Stimulated activated memory B cell treated with anti-CD40 and anti-IgM and Interleukin-4, amounts not matched to agents 10 μg/mL and 1 μg/mL and 100 μg/mL, for 72 hours (primary cell): ENCODE measurements at regions not wholly inside any gene's neighbourhood (a gene's known extent, or its start where the extent isn't known, plus 50 kb on each side); places are given as distances from the start of the nearest gene placed in this dataset.

ENCODE experiments used
- ATAC-seq: fragments of 150-1000 bp; cut with Tn5 transposase; 2 replicates; pipeline ENCODE4 v1.10.0; 2021
- H3K27ac Mint-ChIP-seq: one replicate; pipeline ENCODE4 v1.8.0; 2022; ENCODE audit warnings: mild to moderate bottlenecking, mixed read lengths
- H3K27me3 Mint-ChIP-seq: one replicate; pipeline ENCODE4 v1.8.0; 2022; ENCODE audit warnings: mixed read lengths
- H3K36me3 Mint-ChIP-seq: one replicate; pipeline ENCODE4 v1.8.0; 2022; ENCODE audit warnings: mixed read lengths
- H3K4me1 Mint-ChIP-seq: one replicate; pipeline ENCODE4 v1.8.0; 2022; ENCODE audit warnings: mixed read lengths
- H3K4me3 Mint-ChIP-seq: one replicate; pipeline ENCODE4 v1.8.0; 2022; ENCODE audit warnings: mild to moderate bottlenecking, moderate library complexity, mixed read lengths
- H3K9me3 Mint-ChIP-seq: one replicate; pipeline ENCODE4 v1.8.0; 2022; ENCODE audit warnings: mixed read lengths

DNA sequence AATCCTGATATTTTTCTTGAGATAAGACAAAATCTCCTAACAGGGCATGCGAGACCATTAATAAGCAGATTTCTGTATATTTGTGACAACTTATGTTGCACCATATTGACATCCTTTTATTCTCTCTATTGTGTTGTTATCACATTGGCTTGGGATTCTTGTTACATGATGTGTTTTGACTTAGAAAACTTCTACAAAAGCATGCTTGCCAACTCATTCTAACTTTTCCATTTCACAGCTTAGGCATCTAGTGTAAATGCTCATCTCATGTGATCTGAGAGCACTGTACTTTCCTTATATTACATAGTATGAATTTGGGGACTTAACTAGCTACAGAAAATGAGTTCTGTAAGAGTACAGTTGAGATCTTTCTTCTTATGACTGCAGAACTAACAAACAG lies 1040.7 kb upstream of the ADGRB3 start:
- H3K4me1 Mint-ChIP-seq, result no peaks in the 10 kb centered on the region
- H3K9me3 Mint-ChIP-seq, result peaks cover 6% of the 10 kb centered on the region
- no peak overlapping the region for H3K27ac Mint-ChIP-seq
- H3K27me3 Mint-ChIP-seq, result no peaks in the 10 kb centered on the region
- no peaks in the 10 kb centered on the region for H3K36me3 Mint-ChIP-seq
- H3K4me3 Mint-ChIP-seq, result no peak overlapping the region
- no peak for ATAC-seq

DNA sequence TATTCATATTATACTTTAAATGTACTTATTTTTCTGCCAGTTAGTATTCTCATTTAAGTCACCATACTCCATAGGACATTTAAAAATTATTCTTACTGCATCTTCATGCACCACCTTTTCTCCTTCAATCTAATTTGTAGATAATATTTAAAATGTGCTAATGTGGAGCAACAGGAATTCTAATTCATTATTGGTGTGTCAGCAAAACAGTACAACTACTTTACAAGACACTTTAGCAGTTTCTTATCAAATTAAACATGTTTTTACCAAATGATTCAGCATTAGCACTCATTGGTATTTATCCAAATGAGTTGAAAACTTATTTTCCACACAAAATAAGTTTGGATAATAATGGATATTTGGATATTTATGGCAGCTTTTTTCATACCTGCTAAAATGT lies 1041.8 kb upstream of the ADGRB3 start:
- H3K4me1 Mint-ChIP-seq, result no peaks in the 10 kb centered on the region
- ATAC-seq, result no peak
- peaks cover 7% of the 10 kb centered on the region for H3K9me3 Mint-ChIP-seq
- no peaks in the 10 kb centered on the region for H3K36me3 Mint-ChIP-seq
- H3K27me3 Mint-ChIP-seq, result no peaks in the 10 kb centered on the region
- no peak overlapping the region for H3K4me3 Mint-ChIP-seq
- H3K27ac Mint-ChIP-seq, result no peak overlapping the region

DNA sequence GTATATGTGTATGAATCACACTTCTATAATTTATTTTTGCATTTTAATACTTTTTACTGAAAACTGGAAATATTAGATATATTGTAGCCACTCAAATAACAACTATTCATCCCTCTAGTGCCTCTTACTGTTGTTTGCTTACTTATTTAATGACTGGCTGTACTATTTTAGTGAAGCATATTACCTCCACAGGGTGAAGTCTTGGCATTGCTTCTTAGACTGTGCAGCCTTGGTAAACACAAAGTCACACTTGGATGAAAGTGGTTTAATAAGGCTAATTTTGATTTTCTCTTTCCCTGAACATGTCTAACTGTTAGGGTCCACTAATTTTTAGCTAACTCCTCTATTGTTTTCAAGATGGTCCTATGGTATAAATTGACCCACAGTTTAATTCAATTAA lies 1043.2 kb upstream of the ADGRB3 start:
- H3K4me3 Mint-ChIP-seq, result no peak overlapping the region
- no peaks in the 10 kb centered on the region for H3K27me3 Mint-ChIP-seq
- H3K27ac Mint-ChIP-seq, result no peak overlapping the region

DNA sequence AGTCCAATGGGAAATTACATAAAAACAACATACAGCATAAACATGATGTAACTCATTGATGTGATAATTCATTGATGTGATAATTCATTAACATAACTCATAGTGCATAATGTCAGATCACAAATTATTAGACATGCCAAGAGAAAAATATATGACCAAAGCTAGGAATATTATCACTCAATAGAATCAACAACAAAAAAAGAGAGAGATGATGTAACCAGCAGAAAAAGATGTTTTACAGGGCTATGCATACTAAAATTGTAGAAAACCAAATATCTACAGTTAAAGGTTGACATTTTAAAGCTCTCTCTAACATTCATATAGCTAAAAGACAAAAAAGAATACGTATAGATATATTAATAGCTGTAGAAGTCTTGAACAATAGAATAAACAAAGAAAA lies 1067.2 kb upstream of the ADGRB3 start:
- peaks cover 3% of the 10 kb centered on the region for H3K9me3 Mint-ChIP-seq
- no peak for ATAC-seq
- H3K4me1 Mint-ChIP-seq, result no peaks in the 10 kb centered on the region
- no peak overlapping the region for H3K27ac Mint-ChIP-seq
- H3K4me3 Mint-ChIP-seq, result no peak overlapping the region
- H3K27me3 Mint-ChIP-seq, result no peaks in the 10 kb centered on the region
- no peaks in the 10 kb centered on the region for H3K36me3 Mint-ChIP-seq

More for the DNA sequence above, 1043.2 kb upstream of the ADGRB3 start:
- no peaks in the 10 kb centered on the region for H3K4me1 Mint-ChIP-seq
- no peak for ATAC-seq
- H3K36me3 Mint-ChIP-seq, result no peaks in the 10 kb centered on the region
- H3K9me3 Mint-ChIP-seq, result peaks cover 7% of the 10 kb centered on the region

DNA sequence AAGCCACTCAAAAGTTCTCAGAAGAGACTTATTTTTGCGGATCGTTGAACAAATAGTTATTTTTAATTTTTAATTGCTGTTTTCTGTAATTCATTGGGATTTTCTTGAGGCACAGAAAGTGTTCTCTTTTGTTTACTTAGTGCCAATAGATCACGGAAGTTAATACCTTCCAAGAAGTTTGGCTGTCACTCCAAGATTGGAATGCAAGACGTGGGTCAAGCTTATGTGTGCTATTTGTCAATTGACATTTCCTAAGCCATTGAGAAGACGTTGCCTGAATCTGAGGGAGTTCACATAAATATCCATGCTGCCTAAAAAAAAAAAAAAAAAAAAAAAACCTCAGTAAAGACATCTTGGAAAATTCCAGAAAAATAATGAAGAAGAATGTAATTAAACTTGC lies 1071.4 kb upstream of the ADGRB3 start:
- H3K36me3 Mint-ChIP-seq, result no peaks in the 10 kb centered on the region
- H3K4me3 Mint-ChIP-seq, result no peak overlapping the region
- no peaks in the 10 kb centered on the region for H3K27me3 Mint-ChIP-seq
- ATAC-seq, result no peak
- H3K27ac Mint-ChIP-seq, result no peak overlapping the region
- no peaks in the 10 kb centered on the region for H3K4me1 Mint-ChIP-seq
- no peaks in the 10 kb centered on the region for H3K9me3 Mint-ChIP-seq

DNA sequence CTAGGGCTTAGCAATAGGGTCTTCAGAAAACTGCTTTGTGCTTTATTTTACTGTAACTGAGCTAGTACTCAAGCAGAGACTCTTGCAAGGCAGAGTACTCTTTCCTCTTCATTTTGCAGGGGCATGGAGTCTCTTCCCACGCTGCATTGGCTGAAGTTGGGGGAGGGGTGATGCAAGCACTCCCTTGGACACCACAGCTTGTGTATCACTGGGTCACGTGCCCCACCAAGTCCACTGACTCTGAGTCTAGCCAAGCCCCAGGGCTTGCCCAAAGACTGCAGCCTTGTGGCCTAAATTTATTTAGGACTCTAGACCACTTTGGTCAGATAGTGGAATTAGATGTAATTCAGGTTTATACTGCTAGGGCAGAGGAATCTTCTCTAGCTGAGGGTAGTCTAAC lies 1075.0 kb upstream of the ADGRB3 start:
- Mint-ChIP-seq H3K9me3 (peaks cover 8% of the 10 kb centered on the region), H3K27me3 (no peaks in the 10 kb centered on the region), H3K36me3 (no peaks in the 10 kb centered on the region), H3K4me3 (no peak overlapping the region), H3K4me1 (no peaks in the 10 kb centered on the region), H3K27ac (no peak overlapping the region)
- ATAC-seq, result no peak

DNA sequence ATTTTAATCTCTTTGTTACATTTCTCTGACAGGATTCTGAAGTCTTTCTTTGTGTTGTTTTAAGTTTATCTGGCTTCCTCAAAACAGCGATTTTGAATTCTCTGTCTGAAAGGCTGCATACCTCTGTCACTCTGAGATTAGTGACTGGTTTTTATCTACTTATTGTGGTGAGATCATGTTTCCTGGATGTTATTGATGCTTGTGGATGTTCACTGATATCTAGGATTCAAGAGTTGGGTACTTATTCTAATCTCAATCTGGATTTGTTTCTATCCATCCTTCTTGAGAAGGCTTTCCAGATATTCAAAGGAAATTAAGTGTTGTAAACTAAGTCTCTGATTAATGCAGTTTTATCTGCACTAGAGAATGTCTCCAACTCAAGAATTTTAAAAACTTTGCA lies 1076.1 kb upstream of the ADGRB3 start:
- H3K27ac Mint-ChIP-seq, result no peak overlapping the region
- ATAC-seq, result no peak
- H3K27me3 Mint-ChIP-seq, result no peaks in the 10 kb centered on the region
- no peak overlapping the region for H3K4me3 Mint-ChIP-seq
- peaks cover 8% of the 10 kb centered on the region for H3K9me3 Mint-ChIP-seq
- no peaks in the 10 kb centered on the region for H3K4me1 Mint-ChIP-seq
- no peaks in the 10 kb centered on the region for H3K36me3 Mint-ChIP-seq

DNA sequence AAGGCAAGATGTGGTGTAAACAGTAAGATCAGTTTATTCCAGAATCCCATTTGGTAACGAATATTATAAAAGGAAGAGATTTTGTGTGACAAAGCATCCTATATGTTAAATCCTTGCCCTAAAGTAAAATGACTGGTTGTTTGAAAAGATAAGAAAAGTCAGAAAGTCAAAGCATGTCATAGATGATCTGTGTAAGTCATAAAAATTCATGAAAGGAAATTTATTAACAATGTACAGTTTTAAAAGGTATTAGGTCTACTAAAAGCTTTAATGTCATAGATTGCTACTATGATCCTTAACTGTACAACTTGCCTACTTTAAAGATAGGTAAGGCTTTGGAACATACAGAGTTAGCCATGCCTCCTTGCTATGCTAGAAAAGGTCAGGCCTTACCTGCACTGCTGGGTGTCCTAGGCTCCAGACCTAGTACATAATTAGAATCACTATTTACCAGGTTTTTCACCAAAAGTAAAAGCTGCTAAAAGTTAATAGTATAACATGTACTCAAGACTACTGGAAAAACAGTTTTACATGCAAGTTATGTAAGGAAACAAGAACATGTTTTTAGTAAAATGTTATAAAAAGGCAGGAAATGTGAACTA lies 1090.1 kb upstream of the ADGRB3 start:
- Mint-ChIP-seq H3K36me3 (no peaks in the 10 kb centered on the region), H3K4me1 (no peaks in the 10 kb centered on the region), H3K27ac (no peak overlapping the region), H3K27me3 (no peaks in the 10 kb centered on the region), H3K4me3 (no peak overlapping the region), H3K9me3 (peaks cover 15% of the 10 kb centered on the region)
- no peak for ATAC-seq

DNA sequence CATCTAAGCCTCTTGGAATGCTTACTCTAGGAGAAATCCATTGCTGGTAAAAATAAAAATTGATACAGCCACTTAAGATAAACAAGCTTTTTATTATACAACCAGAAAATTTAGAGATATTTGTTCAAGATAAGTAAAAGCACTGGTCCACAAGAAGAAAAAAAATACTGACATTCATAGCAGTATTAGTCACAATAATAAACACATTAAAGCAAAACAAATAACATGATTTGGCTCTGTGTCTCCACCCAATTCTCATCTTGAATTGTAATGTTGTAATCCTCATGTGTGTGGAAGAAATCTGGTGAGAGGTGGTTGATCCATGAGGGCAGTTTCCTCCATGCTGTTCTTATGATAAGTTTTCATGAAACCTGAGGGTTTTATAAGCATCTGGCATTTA lies 1093.5 kb upstream of the ADGRB3 start:
- H3K4me1 Mint-ChIP-seq, result no peaks in the 10 kb centered on the region
- H3K27me3 Mint-ChIP-seq, result no peaks in the 10 kb centered on the region
- H3K4me3 Mint-ChIP-seq, result no peak overlapping the region
- no peak overlapping the region for H3K27ac Mint-ChIP-seq
- H3K36me3 Mint-ChIP-seq, result no peaks in the 10 kb centered on the region
- H3K9me3 Mint-ChIP-seq, result peaks cover 7% of the 10 kb centered on the region
- no peak for ATAC-seq

DNA sequence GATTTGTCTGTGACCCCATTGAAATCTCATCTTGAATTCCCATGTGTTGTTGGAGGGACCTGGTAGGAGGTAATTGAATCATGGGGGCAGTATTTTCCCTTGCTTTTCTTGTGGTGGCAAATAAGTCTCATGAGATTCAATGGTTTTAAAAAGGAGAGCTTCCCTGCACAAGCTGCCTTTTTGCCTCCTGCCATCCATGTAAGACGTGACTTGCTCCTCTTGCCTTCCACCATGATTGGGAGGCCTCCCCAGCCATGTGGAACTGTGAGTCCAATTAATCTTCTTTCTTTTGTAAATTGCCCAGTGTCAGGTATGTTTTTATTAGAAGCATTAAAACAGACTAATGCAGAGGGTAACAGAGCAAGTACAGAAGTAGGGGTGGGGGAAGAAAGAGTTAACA lies 1097.0 kb upstream of the ADGRB3 start:
- Mint-ChIP-seq H3K4me3 (no peak overlapping the region), H3K27me3 (no peaks in the 10 kb centered on the region), H3K36me3 (no peaks in the 10 kb centered on the region), H3K9me3 (peaks cover 12% of the 10 kb centered on the region), H3K27ac (no peak overlapping the region), H3K4me1 (no peaks in the 10 kb centered on the region)
- ATAC-seq, result no peak

DNA sequence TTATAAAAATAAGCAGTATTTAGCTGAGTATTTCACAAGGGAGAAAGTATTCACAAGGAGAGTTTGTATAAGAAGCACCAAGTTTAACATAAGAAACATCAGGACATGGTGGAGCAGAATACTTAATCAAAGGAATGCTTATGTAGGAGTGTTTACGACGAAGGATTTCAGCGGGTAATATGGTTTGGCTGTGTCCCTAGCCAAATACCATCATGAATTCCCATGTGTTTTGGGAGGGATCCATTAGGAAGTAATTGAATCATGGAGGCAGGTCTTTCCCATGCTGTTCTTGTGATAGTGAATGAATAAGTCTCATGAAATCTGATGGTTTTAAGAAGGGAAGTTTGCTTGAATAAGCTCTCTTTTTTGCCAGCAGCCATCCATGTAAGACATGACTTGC lies 1099.1 kb upstream of the ADGRB3 start:
- peaks cover 11% of the 10 kb centered on the region for H3K9me3 Mint-ChIP-seq
- no peak overlapping the region for H3K27ac Mint-ChIP-seq
- H3K27me3 Mint-ChIP-seq, result no peaks in the 10 kb centered on the region
- H3K4me3 Mint-ChIP-seq, result no peak overlapping the region
- no peaks in the 10 kb centered on the region for H3K4me1 Mint-ChIP-seq
- no peak for ATAC-seq
- H3K36me3 Mint-ChIP-seq, result no peaks in the 10 kb centered on the region

DNA sequence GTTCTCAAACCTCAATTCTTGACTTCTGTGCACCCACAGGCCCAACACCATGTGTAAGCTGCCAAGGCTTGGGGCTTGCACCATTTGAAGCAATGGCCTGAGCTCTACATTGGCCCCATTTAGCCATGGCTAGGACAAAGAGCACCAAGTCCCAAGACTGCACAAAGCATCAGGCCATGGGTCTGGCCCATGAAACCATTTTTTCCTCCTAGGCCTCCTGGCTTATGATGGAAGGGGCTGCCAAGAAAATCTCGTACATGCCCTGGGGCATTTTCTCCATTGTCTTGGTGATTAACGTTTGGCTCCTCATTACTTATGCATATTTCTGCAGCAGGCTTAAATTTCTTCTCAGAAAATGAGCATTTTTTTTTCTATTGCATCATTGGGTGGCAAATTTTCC lies 1128.7 kb upstream of the ADGRB3 start:
- H3K9me3 Mint-ChIP-seq, result peaks cover 6% of the 10 kb centered on the region
- no peak overlapping the region for H3K27ac Mint-ChIP-seq
- no peaks in the 10 kb centered on the region for H3K36me3 Mint-ChIP-seq
- ATAC-seq, result no peak
- no peaks in the 10 kb centered on the region for H3K4me1 Mint-ChIP-seq
- H3K27me3 Mint-ChIP-seq, result no peaks in the 10 kb centered on the region
- no peak overlapping the region for H3K4me3 Mint-ChIP-seq

DNA sequence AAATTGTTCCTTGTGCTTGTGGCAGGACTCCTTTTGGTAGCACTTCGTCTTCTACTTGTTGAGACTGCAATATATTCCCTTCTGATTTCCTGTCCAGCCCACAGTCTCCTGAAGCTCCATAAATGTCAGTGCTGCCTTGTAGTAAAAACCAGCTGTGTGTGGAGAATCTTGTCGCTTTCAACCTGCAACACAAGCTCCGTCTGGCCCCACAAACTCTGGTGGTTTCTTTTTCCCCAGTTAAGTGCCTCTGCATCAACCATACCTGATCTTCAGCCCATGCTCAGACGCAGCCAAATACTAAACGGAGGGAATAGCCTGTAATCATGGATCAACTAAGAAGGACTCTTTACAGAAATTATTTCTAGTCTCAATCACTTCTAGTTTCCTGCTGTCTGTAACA lies 1133.3 kb upstream of the ADGRB3 start:
- Mint-ChIP-seq H3K27me3 (no peaks in the 10 kb centered on the region), H3K4me1 (no peaks in the 10 kb centered on the region), H3K36me3 (no peaks in the 10 kb centered on the region), H3K9me3 (peaks cover 2% of the 10 kb centered on the region), H3K27ac (no peak overlapping the region), H3K4me3 (no peak overlapping the region)
- no peak for ATAC-seq

DNA sequence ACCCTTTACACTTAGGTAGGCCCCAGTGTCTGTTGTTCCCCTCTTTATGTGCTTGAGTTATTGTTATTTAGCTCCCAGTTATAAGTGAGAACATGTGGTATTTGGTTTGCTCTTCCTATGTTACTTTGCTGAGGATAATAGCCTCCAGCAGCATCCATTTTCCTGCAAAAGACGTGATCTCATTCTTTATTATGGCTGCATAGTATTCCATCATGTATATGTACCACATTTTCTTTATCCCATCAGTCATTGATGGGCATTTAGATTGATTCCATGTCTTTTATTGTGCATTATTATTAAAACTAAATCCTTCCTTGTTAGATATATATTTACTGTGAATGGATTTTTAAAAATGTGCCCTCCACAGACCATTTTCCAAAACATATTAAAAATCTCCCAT lies 1137.3 kb upstream of the ADGRB3 start:
- Mint-ChIP-seq H3K9me3 (peaks cover 3% of the 10 kb centered on the region), H3K27ac (no peak overlapping the region), H3K4me3 (no peak overlapping the region), H3K36me3 (no peaks in the 10 kb centered on the region), H3K4me1 (no peaks in the 10 kb centered on the region), H3K27me3 (no peaks in the 10 kb centered on the region)
- ATAC-seq, result no peak

DNA sequence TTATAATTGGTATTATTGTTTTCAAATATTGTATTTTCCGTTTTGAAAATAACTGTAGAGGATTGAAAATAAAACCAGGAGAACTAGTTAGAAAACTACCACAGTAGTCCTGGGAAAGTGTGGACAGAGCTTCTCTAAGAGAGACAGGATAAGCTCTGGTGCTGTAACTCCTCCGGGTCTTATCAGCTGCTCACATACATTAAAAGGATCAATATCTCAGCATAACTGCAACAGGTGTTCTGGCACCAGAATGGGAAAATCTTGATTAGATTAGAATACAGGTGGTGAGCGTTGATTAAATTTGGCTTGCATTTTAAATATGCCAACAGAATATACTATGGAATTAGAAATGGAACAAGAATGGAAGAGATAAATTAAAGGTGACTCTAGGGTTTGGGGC lies 1138.9 kb upstream of the ADGRB3 start:
- Mint-ChIP-seq H3K36me3 (no peaks in the 10 kb centered on the region), H3K4me1 (no peaks in the 10 kb centered on the region), H3K9me3 (peaks cover 5% of the 10 kb centered on the region), H3K4me3 (no peak overlapping the region), H3K27ac (no peak overlapping the region), H3K27me3 (no peaks in the 10 kb centered on the region)
- no peak for ATAC-seq

DNA sequence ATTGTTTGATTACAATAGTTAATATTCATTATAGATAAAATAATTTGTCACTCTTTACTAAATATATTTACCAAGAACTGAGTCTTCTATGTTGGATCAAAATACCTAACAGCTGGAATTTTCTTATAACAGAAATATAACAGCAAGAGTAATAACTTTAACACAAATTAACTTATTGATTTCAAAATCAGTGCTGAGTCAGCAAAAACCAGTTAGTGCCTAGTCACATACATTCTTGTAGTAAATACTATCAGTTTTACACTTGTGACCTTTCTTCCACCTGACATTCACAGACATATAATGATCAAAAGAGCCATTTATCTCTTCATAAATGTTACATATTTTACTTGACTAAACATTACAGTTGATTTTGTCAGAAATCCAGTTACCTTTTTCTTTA lies 1141.4 kb upstream of the ADGRB3 start:
- H3K4me3 Mint-ChIP-seq, result no peak overlapping the region
- H3K27ac Mint-ChIP-seq, result no peak overlapping the region
- peaks cover 9% of the 10 kb centered on the region for H3K9me3 Mint-ChIP-seq
- no peaks in the 10 kb centered on the region for H3K27me3 Mint-ChIP-seq
- no peak for ATAC-seq
- H3K4me1 Mint-ChIP-seq, result no peaks in the 10 kb centered on the region
- H3K36me3 Mint-ChIP-seq, result no peaks in the 10 kb centered on the region

DNA sequence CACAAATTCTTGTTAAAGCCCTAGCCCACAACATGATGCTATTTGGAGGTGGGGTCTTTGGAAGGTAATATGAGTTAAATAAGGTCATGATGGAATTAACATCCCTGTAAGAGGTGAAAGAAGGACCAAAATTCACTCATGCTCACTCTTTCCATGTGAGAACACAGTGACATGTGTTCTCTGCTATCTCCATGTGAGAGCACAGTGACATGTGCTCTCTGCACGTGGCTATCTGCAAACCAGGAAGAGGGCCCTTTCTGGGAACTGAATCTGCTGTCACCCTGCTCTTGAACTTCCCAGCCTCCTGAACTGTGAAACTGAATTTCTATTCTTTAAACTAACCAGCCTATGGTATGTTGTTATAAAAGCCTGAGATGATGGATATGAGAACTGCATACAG lies 1159.4 kb upstream of the ADGRB3 start:
- Mint-ChIP-seq H3K4me3 (no peak overlapping the region), H3K27me3 (no peaks in the 10 kb centered on the region), H3K9me3 (peaks cover 6% of the 10 kb centered on the region), H3K36me3 (no peaks in the 10 kb centered on the region), H3K27ac (no peak overlapping the region), H3K4me1 (no peaks in the 10 kb centered on the region)
- no peak for ATAC-seq
